ENCODE measurements at regions not wholly inside any gene's neighbourhood (a gene's known extent, or its start where the extent isn't known, plus 50 kb on each side); places are given as distances from the start of the nearest gene placed in this dataset.

- TF ChIP-seq EZH2 (optimal IDR thresholded peaks at IDR 0.05; ENCODE audit: low read depth, low read length) (no peak), CTCF (IDR thresholded peaks at IDR 0.05; ENCODE audit: low read length) (no peak)
Measured at GRCh38 chr6:126831461-126831860, 287.0 kb upstream of the RSPO3 start.
